Spinal cord (tissue), 9 donors: ENCODE measurements at regions not wholly inside any gene's neighbourhood (a gene's known extent, or its start where the extent isn't known, plus 50 kb on each side); places are given as distances from the start of the nearest gene placed in this dataset.

ENCODE experiments used
- DNase-seq, 6 donors: peaks; one replicate each; pipeline versions ENCODE4 v3.0.0 to v3.0.0-alpha.2; 2013 to 2015; ENCODE audit warnings: low spot score in 6 of 6, low read depth in 4 of 6
- H3K27ac ChIP-seq: one replicate; pipeline ENCODE4 v1.5.1; 2013; ENCODE audit warnings: low read depth, low read length, control low read depth
- H3K27me3 ChIP-seq: one replicate; pipeline ENCODE4 v1.6.1; 2013; ENCODE audit warnings: low read length; ENCODE audit not compliant: control insufficient read depth, insufficient read depth
- H3K36me3 ChIP-seq: one replicate; pipeline ENCODE4 v1.6.1; 2013; ENCODE audit warnings: low read length; ENCODE audit not compliant: control insufficient read depth, insufficient read depth
- H3K4me1 ChIP-seq: one replicate; pipeline ENCODE4 v1.6.1; 2013; ENCODE audit warnings: low read length; ENCODE audit not compliant: control insufficient read depth, insufficient read depth
- H3K4me3 ChIP-seq: one replicate; pipeline ENCODE4 v1.5.1; 2013; ENCODE audit warnings: low read depth, low read length, control low read depth
- H3K9me3 ChIP-seq: one replicate; pipeline ENCODE4 v1.6.1; 2013; ENCODE audit warnings: low read length; ENCODE audit not compliant: control insufficient read depth, insufficient read depth
- WGBS: methylation state at CpG from one replicate; pipeline ENCODE4 v1.1.5; 2013; ENCODE audit warnings: missing lambda C conversion rate; ENCODE audit not compliant: insufficient coverage; 5-methylcytosine and 5-hydroxymethylcytosine counted together
- donor health status: healthy.

GRCh38 chr10:21022821-21023220 lies 125.7 kb upstream of the NEBL start:
- H3K27ac ChIP-seq = no peak overlapping the region
- DNase-seq = no peak
- no peak overlapping the region for H3K4me3 ChIP-seq
- no peaks in the 10 kb centered on the region for H3K36me3 ChIP-seq
- H3K27me3 ChIP-seq = no peaks in the 10 kb centered on the region
- H3K9me3 ChIP-seq = no peaks in the 10 kb centered on the region
- WGBS = 82% methylated on average over 2 of the region's 3 CpGs
- no peaks in the 10 kb centered on the region for H3K4me1 ChIP-seq

GRCh38 chr10:21021843-21022594 lies 124.9 kb upstream of the NEBL start:
- 72% methylated on average over 13 of the region's 15 CpGs for WGBS
- no peaks in the 10 kb centered on the region for H3K27me3 ChIP-seq
- H3K9me3 ChIP-seq = no peaks in the 10 kb centered on the region
- H3K27ac ChIP-seq = no peak overlapping the region
- DNase-seq = peak in 1 of 6 donors; percentile 22
- H3K36me3 ChIP-seq = no peaks in the 10 kb centered on the region
- no peak overlapping the region for H3K4me3 ChIP-seq
- H3K4me1 ChIP-seq = no peaks in the 10 kb centered on the region

- H3K9me3 ChIP-seq = no peaks in the 10 kb centered on the region
- no peak overlapping the region for H3K27ac ChIP-seq
- 64% methylated on average over 4 of the region's 6 CpGs for WGBS
- no peaks in the 10 kb centered on the region for H3K27me3 ChIP-seq
- no peaks in the 10 kb centered on the region for H3K36me3 ChIP-seq
- no peak for DNase-seq
- H3K4me1 ChIP-seq = no peaks in the 10 kb centered on the region
- no peak overlapping the region for H3K4me3 ChIP-seq
These were observed 124.1 kb upstream of the NEBL start for GRCh38 chr10:21021231-21021630.

- 99% methylated on average over 7 of the region's 7 CpGs for WGBS
- H3K27ac ChIP-seq = no peak overlapping the region
- no peaks in the 10 kb centered on the region for H3K4me1 ChIP-seq
- no peaks in the 10 kb centered on the region for H3K27me3 ChIP-seq
- no peak overlapping the region for H3K4me3 ChIP-seq
- no peaks in the 10 kb centered on the region for H3K36me3 ChIP-seq
- H3K9me3 ChIP-seq = no peaks in the 10 kb centered on the region
- no peak for DNase-seq
These were observed 123.4 kb upstream of the NEBL start for GRCh38 chr10:21020545-21020944.

- 100% methylated on average over 2 of the region's 6 CpGs for WGBS
- peak in 1 of 6 donors; percentile 81 for DNase-seq
- no peaks in the 10 kb centered on the region for H3K27me3 ChIP-seq
- no peaks in the 10 kb centered on the region for H3K4me1 ChIP-seq
- H3K27ac ChIP-seq = no peak overlapping the region
- no peak overlapping the region for H3K4me3 ChIP-seq
- H3K36me3 ChIP-seq = no peaks in the 10 kb centered on the region
- H3K9me3 ChIP-seq = no peaks in the 10 kb centered on the region
These were observed 122.3 kb upstream of the NEBL start for GRCh38 chr10:21019436-21019835.

- no peak for DNase-seq
- no peaks in the 10 kb centered on the region for H3K36me3 ChIP-seq
- 58% methylated on average over 2 of the region's 4 CpGs for WGBS
- peaks cover under 1% of the 10 kb centered on the region for H3K9me3 ChIP-seq
- H3K4me1 ChIP-seq = no peaks in the 10 kb centered on the region
- no peaks in the 10 kb centered on the region for H3K27me3 ChIP-seq
- no peak overlapping the region for H3K4me3 ChIP-seq
- H3K27ac ChIP-seq = no peak overlapping the region
These were observed 118.7 kb upstream of the NEBL start for GRCh38 chr10:21015851-21016250.

- H3K9me3 ChIP-seq = peaks cover 1% of the 10 kb centered on the region
- no peaks in the 10 kb centered on the region for H3K36me3 ChIP-seq
- H3K4me3 ChIP-seq = no peak overlapping the region
- DNase-seq = no peak
- WGBS = no CpG with 5 or more reads among the region's 3 CpGs
- H3K27ac ChIP-seq = no peak overlapping the region
- no peaks in the 10 kb centered on the region for H3K27me3 ChIP-seq
- H3K4me1 ChIP-seq = no peaks in the 10 kb centered on the region
These were observed 117.0 kb upstream of the NEBL start for GRCh38 chr10:21014141-21014540.

GRCh38 chr10:21011433-21012018 lies 114.4 kb upstream of the NEBL start:
- DNase-seq = no peak
- 63% methylated on average over 2 of the region's 4 CpGs for WGBS
- no peak overlapping the region for H3K4me3 ChIP-seq
- peaks cover 1% of the 10 kb centered on the region for H3K9me3 ChIP-seq
- no peaks in the 10 kb centered on the region for H3K27me3 ChIP-seq
- H3K36me3 ChIP-seq = no peaks in the 10 kb centered on the region
- no peak overlapping the region for H3K27ac ChIP-seq
- H3K4me1 ChIP-seq = no peaks in the 10 kb centered on the region

- H3K27me3 ChIP-seq = no peaks in the 10 kb centered on the region
- DNase-seq = no peak
- WGBS = no CpG with 5 or more reads among the region's 3 CpGs
- H3K4me3 ChIP-seq = no peak overlapping the region
- H3K4me1 ChIP-seq = no peaks in the 10 kb centered on the region
- no peak overlapping the region for H3K27ac ChIP-seq
- no peaks in the 10 kb centered on the region for H3K36me3 ChIP-seq
- H3K9me3 ChIP-seq = peaks cover 1% of the 10 kb centered on the region
These were observed 113.5 kb upstream of the NEBL start for GRCh38 chr10:21010615-21011014.

- H3K9me3 ChIP-seq = no peaks in the 10 kb centered on the region
- H3K4me1 ChIP-seq = no peaks in the 10 kb centered on the region
- no peak overlapping the region for H3K27ac ChIP-seq
- WGBS = 88% methylated on average over 1 of the region's 6 CpGs
- DNase-seq = no peak
- no peaks in the 10 kb centered on the region for H3K36me3 ChIP-seq
- no peaks in the 10 kb centered on the region for H3K27me3 ChIP-seq
- no peak overlapping the region for H3K4me3 ChIP-seq
These were observed 106.2 kb upstream of the NEBL start for GRCh38 chr10:21003240-21003822.
